Ascending aorta (tissue), 2 donors: ENCODE measurements at regions not wholly inside any gene's neighbourhood (a gene's known extent, or its start where the extent isn't known, plus 50 kb on each side); places are given as distances from the start of the nearest gene placed in this dataset.

Source experiments
- DNase-seq, 2 donors: peaks; one replicate each; pipeline ENCODE4 v3.0.0-alpha.2; 2019; ENCODE audit warnings: low spot score in 2 of 2
- H3K27ac ChIP-seq, 2 donors: fragments of 200-600 bp; sonication (generic); one replicate each; pipeline ENCODE4 v1.5.1; 2016 to 2017; ENCODE audit warnings: mild to moderate bottlenecking in 1 of 2
- H3K27me3 ChIP-seq: fragments of 200-600 bp; sonication (generic); one replicate; pipeline ENCODE4 v1.5.1; 2017
- H3K36me3 ChIP-seq, 2 donors: fragments of 200-600 bp; sonication (generic); one replicate each; pipeline ENCODE4 v1.5.1; 2016
- H3K4me1 ChIP-seq, 2 donors: fragments of 200-600 bp; sonication (generic); one replicate each; pipeline ENCODE4 v1.5.1; 2016 to 2017; ENCODE audit warnings: mild to moderate bottlenecking in 1 of 2
- H3K4me3 ChIP-seq, 2 donors: fragments of 200-600 bp; sonication (generic); one replicate each; pipeline ENCODE4 v1.5.1; 2016 to 2017; ENCODE audit warnings: mild to moderate bottlenecking in 1 of 2
- H3K9me3 ChIP-seq, 2 donors: fragments of 200-600 bp; sonication (generic); one replicate each; pipeline ENCODE4 v1.5.1; 2016
- intact Hi-C: fragments of 100-400 bp; cut with DNase I; formaldehyde crosslinking; loops from one replicate; pipeline ENCODE4 v1.15.1; 2023
- TF ChIP-seq, protein P1 (sequence below), 3 experiments: fragments of 200-600 bp in 2 of 3; fragments of 450-650 bp in 1 of 3; sonication (generic) in 2 of 3; IDR thresholded peaks; one replicate each; pipeline ENCODE4 v1.5.1; 2016 to 2019; ENCODE audit warnings: antibody characterized with exemption in 3 of 3, mild to moderate bottlenecking in 1 of 3, moderate library complexity in 1 of 3

DNA sequence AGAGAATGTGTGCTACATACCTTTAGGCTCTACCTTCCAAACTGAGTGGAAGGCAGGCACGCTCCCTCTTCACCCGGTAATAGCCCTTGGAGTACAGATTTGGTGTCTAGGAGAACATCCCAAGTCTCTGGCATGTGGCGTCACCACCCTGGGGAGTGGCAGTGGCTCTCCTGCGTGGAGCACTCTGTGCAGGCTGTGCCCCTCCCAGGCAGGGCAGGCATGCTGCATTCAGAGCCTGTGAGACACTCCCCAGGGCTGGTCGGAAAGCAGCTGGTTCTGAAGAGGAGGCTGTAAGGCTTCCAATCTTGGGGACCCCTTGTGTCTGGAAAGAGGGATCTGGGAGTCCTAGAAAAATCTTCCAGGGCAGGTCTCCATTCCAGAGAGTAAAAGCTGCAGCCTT is 193.3 kb downstream of the ANKRD30B start:
- intact Hi-C loops = no loop called here
- Histone ChIP-seq H3K27me3 (no peaks in the 10 kb centered on the region), H3K4me1 (no peaks in the 10 kb centered on the region), H3K4me3 (no peak overlapping the region), H3K36me3 (no peaks in the 10 kb centered on the region), H3K9me3 (no peaks in the 10 kb centered on the region), H3K27ac (no peak overlapping the region)
- DNase-seq = peak in 1 of 2 donors; percentile 58
- TF ChIP-seq, protein P1, sequence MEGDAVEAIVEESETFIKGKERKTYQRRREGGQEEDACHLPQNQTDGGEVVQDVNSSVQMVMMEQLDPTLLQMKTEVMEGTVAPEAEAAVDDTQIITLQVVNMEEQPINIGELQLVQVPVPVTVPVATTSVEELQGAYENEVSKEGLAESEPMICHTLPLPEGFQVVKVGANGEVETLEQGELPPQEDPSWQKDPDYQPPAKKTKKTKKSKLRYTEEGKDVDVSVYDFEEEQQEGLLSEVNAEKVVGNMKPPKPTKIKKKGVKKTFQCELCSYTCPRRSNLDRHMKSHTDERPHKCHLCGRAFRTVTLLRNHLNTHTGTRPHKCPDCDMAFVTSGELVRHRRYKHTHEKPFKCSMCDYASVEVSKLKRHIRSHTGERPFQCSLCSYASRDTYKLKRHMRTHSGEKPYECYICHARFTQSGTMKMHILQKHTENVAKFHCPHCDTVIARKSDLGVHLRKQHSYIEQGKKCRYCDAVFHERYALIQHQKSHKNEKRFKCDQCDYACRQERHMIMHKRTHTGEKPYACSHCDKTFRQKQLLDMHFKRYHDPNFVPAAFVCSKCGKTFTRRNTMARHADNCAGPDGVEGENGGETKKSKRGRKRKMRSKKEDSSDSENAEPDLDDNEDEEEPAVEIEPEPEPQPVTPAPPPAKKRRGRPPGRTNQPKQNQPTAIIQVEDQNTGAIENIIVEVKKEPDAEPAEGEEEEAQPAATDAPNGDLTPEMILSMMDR (IDR thresholded peaks at IDR 0.05) = no peak

DNA sequence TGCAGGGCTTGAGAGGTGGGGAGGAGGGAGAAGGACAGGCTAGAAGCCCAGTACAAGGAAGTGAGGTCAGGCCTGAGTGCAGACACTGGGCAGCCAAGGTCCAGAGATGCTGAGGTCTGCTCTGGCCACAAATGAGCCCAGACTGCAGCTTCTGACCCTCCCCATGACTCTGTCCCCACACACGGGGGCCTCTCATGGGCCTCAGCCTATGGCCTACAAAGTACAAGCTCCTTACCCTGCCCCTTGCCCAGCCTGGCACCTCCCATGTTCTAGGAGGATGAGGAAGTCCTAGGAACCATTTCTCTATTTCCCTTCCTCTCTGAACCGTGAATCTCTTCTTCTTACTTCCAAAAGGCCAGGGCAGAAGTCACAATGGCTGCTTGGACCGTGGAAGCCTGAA is 193.8 kb downstream of the ANKRD30B start:
- Histone ChIP-seq H3K36me3 (no peaks in the 10 kb centered on the region), H3K4me3 (no peak overlapping the region), H3K27ac (no peak overlapping the region), H3K4me1 (no peaks in the 10 kb centered on the region), H3K27me3 (no peaks in the 10 kb centered on the region), H3K9me3 (no peaks in the 10 kb centered on the region)
- peak in 1 of 2 donors; percentile 12 for DNase-seq
- TF ChIP-seq, protein P1 (IDR thresholded peaks at IDR 0.05) = no peak
- intact Hi-C loops = no loop called here

DNA sequence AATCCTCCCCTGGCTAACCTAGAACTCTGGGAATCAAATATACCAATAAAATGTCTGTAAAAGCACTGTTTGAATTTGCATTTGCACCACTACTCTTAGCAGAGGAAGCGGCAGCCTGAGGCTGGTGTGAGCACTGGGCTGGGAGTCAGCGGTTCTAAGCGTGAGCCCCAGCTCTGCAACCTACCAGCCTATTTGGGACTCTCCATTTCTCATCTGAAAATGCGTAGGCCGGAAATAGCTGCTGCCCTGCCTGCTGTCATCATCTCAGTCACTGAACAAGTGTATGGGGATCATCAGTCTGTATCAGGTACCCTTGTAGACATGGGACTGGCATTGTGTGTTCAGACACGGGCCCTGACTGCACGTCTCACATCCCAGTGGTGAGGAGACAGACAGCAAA is 194.3 kb downstream of the ANKRD30B start:
- no peaks in the 10 kb centered on the region for H3K4me1 ChIP-seq
- intact Hi-C loops = no loop called here
- peak in 1 of 2 donors; percentile 18 for DNase-seq

DNA sequence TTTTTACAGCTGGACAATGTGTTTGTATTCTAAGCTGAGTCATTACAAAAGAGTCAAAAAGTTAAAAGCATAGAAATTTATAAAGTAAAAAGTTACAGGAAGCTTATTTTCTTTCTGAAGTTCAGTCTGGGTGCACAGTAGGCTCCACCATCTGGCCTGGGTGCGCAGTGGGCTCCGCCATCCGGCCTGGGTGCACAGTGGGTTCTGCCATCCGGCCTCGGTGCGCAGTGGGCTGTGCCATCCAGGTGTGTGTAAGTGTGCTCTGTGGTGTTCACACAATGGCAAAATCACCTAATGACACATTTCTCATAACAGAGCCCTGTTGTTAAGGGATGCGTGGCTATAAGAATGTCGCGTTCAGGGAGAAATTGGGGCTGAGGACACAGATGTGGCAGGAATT is 195.5 kb downstream of the ANKRD30B start:
- H3K4me3 ChIP-seq = no peak overlapping the region
- H3K27me3 ChIP-seq = no peaks in the 10 kb centered on the region
- no peaks in the 10 kb centered on the region for H3K4me1 ChIP-seq
- H3K9me3 ChIP-seq = no peaks in the 10 kb centered on the region
- TF ChIP-seq, protein P1 (IDR thresholded peaks at IDR 0.05) = no peak
- H3K36me3 ChIP-seq = no peaks in the 10 kb centered on the region
- DNase-seq = peak in 1 of 2 donors; percentile 8
- H3K27ac ChIP-seq = no peak overlapping the region
- intact Hi-C loops = no loop called here

More for the DNA sequence above, 194.3 kb downstream of the ANKRD30B start:
- no peaks in the 10 kb centered on the region for H3K9me3 ChIP-seq
- no peaks in the 10 kb centered on the region for H3K36me3 ChIP-seq
- H3K27ac ChIP-seq = no peak overlapping the region
- TF ChIP-seq, protein P1 (IDR thresholded peaks at IDR 0.05) = no peak
- H3K4me3 ChIP-seq = no peak overlapping the region
- no peaks in the 10 kb centered on the region for H3K27me3 ChIP-seq

DNA sequence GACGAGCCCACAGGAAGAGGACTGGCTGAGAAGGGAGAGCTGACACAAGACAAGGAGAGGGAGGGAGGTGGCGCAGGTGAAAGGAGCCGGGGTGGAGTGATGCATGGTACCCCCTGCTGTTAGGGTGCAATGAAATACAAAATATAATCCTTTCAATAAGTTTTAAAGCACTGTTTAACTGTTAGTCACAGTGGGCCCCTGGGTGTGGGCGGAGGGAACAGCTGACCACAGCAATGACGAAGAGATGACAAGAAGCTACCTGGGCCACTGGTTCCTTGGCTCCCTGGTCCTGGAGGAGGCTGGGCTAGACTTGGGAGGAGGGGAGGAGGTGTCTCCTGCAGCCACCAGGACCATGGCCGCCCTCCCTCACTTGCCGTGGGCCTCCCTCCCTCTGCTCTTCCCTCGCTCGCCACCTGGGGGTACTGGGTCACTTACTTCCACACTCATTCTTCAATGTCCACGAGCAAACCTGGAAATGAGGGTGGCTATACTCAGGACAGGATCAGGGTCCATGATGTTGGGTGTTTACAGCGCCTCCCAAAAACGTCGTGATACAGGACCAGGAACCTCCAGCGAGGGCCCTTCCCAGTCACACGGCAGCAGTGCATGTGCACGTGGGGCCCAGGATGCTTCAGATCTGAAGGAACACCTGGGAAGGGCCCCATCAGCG is 196.1 kb downstream of the ANKRD30B start:
- Histone ChIP-seq H3K36me3 (no peaks in the 10 kb centered on the region), H3K4me3 (no peak overlapping the region), H3K9me3 (no peaks in the 10 kb centered on the region), H3K27me3 (no peaks in the 10 kb centered on the region), H3K4me1 (no peaks in the 10 kb centered on the region), H3K27ac (no peak overlapping the region)
- TF ChIP-seq, protein P1 (IDR thresholded peaks at IDR 0.05) = no peak
- intact Hi-C loops = no loop called here
- DNase-seq = peak in 1 of 2 donors; percentile 50
